GM20000 (cell line): ENCODE measurements at regions not wholly inside any gene's neighbourhood (a gene's known extent, or its start where the extent isn't known, plus 50 kb on each side); places are given as distances from the start of the nearest gene placed in this dataset.

Source experiments
- DNase-seq: peaks from one replicate; pipeline ENCODE4 v3.0.0; 2012; ENCODE audit warnings: low spot score
- CTCF ChIP-seq: IDR thresholded peaks from 2 replicates; pipeline ENCODE4 v1.5.1; 2012; ENCODE audit warnings: mild to moderate bottlenecking, control low read depth; ENCODE audit errors: extremely low read depth, missing control alignments

GRCh38 chr4:66964467-66964866 is 580.8 kb downstream of the CENPC start:
- no peak for DNase-seq
- TF ChIP-seq CTCF: no peak

- no peak for DNase-seq
- TF ChIP-seq CTCF: no peak
Measured at GRCh38 chr4:66963084-66963483, 582.2 kb downstream of the CENPC start.

- DNase-seq: no peak
- TF ChIP-seq CTCF: no peak
Measured at GRCh38 chr4:66959207-66959606, 586.1 kb downstream of the CENPC start.

GRCh38 chr4:66956852-66957251 is 588.5 kb downstream of the CENPC start:
- DNase-seq: no peak
- no peak for TF ChIP-seq CTCF

GRCh38 chr4:66956426-66956825 is 588.9 kb downstream of the CENPC start:
- no peak for DNase-seq
- TF ChIP-seq CTCF: no peak

GRCh38 chr4:66955784-66956183 is 589.5 kb downstream of the CENPC start:
- DNase-seq: no peak
- no peak for TF ChIP-seq CTCF

GRCh38 chr4:66949419-66949818 is 595.9 kb downstream of the CENPC start:
- no peak for TF ChIP-seq CTCF
- DNase-seq: no peak
